Skin of body (tissue), 1 donor: ENCODE measurements at regions not wholly inside any gene's neighbourhood (a gene's known extent, or its start where the extent isn't known, plus 50 kb on each side); places are given as distances from the start of the nearest gene placed in this dataset.

ENCODE experiments used
- DNase-seq: peaks from one replicate; lab custom pipeline; 2025; lab: John Stamatoyannopoulos, UW

DNA sequence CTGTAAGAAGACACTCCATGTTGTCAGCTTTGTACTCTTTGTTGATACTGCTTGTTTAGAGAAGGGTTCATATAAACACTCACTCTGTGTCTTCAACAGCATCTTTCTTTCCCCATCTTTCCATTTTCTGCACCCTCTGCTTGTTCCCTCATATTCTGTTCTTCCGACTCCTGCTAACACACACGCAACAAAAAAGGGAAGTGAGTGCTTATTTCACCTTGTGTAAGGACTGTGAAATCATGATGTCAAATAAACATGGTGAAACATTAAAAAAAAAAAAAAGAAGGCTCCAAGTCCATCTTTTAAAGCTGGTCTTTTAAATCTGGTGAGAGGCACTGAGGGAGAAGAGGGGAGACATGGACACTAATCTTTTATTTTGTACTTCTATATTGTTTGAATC, 145.4 kb downstream of the RPAP3 start:
- DNase-seq, result no peak

DNA sequence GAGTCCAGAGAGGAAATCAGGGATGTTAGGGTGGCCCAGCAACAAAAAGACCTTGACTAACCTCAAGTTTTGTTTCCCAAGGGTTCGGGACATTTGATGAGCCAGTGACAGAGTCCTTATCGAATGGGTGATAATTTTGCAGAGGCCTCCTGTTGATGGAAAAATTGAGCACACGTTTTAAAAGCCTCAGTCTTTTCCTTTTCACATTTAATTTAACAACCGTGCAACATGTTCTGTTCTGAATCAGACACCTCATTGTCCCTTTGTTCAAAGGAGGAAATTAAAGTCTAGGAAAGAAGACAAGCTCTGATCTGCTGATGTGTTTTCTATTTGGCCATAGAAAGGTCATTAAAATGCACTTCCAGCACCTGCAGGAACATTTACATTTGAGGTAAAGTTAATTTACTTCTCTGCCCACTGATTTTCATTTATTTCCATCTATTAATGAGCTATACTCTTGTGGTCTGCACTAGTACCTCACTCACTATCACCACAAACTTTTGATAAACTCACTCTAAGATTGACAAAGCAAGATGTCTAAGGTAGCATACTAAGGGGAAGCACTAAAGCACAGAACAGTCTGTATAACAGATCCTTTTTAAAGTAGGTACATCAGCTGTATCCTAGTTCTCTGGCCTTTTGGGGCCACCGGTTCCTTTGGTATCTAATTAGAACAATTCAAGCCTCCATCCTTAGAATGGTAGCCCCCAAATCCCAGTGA, 147.0 kb downstream of the RPAP3 start:
- DNase-seq, result no peak

DNA sequence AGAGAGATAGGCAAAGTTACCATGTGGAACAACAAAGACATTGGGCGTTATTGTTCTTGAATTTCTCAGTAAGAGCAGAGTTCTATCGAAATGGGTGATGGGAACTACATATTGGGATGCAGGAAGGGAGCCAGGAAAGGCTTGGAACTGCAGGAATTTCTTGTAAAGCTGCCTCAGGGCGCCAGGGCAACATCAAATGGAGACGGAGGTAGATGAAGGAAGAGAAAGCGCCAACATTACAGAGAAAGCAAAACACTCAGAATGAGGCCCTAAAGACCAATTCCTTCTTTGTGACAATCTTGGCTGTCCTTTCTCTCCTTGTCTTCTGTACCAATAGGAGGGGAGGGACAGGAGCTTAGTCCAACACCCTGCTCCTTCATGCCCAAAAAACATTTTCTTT, 148.4 kb downstream of the RPAP3 start:
- no peak for DNase-seq

DNA sequence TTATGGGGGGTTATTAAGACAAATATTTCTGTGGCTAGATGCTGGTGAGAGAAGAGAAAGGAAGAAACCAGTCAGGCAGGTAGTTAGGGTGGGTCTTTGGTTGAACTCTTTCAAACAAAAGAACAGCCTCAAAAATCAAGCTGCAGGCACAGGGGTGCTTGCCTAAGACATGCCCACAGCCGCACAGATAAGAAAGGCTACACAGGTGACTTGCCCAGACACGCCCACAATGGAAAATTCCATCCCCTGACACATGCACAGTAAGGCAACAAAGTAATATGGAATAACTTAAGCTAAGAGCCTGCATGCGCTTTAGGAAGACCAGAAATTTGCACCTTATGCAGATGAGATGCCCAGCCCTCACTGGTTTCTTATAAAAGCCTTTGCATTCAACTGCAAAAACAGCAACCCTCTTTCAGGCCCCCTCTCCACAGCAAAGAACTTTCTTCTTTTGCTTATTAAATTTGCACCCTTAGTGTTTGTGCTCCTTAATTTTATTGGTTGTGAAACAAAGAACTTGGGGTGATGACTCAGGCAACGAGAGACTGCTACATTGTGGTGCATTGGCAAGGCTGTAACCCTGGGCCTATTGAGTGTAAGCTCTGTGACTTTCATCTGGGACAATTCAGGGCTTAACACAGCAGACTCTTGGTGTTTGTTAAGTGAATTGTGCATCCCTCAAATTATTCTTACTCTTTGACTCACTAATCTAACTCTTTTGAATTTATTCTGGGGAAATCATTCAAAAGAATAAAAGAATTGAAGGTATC, 149.4 kb downstream of the RPAP3 start:
- DNase-seq, result no peak

DNA sequence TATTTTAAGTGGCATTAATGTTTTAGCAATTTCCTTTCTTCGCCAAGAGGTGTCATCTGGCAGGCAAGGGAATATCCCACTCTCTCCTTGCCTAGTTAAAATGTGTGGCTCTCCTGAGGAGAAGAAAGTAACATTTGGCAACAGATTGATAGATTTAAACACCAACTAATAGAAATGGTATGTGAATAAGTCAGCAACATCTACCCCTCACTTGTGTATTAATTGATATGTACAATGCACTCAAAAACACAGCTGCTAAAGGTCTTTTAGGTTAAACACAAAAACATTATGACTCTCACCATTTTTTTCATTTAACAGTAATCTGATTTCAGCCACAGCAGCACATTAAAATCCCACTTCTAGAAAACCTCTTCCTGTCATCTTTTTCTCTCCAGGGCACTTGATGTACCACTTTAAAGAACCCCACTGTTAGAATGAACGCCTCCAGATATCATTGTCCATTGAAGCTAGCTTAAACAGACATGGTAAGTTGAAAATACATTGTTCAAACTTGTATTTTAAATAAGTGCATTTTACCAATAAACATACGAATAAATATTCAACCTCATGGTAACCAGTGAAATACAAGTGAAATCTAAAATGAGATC, 151.7 kb downstream of the RPAP3 start:
- DNase-seq, result no peak

DNA sequence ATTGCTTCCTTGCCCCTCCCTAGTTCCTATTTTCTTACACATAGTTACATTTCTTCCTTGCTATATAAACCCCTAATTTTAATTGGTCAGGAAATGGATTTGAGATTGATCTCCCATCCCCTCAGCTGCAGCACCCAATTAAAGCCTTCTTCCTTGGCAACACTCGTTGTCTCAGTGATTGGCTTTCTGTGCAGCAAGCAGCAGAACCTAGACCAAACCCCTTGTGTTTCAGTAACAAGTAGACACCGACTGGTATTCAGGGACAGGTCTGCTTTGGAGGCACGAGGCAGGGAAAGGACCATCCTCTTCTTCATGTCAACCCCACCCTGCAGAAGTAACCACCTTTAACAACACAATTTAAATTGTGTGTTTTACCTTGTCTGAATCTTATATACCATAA, 152.6 kb downstream of the RPAP3 start:
- no peak for DNase-seq

DNA sequence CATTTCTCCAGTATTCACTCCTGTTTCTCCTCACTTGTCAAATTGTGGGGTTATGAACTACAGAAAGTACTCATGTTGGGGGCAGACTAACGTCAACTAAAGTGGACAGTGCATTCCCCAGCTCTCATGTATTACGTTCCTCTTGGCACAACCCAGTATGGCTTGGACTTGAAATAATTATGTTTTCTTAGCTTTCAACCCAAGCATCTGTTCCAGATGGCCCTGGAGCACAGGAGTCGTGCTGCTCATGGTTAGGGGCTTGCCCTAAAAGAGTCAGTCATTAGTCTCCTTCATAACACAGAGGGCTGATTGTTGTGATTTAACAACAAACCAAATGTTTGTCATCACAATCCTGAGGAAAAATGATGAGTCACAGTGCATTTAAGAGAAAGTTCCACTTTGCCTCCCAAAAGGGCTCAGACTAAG, 154.4 kb downstream of the RPAP3 start:
- DNase-seq, result no peak

DNA sequence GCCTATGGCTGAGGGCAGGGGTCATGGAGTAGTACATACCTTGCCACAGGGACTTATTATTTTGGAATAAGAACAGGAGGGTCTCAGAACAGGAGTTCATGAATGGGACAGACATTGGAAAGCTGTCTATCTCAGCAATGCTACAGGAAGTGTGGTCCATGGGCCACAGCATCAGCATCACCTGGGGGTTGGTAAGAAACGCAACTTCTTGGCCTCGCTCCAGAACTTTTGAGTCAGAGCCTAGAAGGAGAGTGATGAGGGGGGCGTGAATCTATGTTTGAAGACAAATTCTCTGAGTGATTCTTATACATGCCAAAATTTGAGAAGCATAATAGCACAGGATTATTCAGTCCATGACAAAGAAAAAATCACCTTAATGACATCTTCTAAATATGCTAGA, 156.6 kb downstream of the RPAP3 start:
- DNase-seq, result no peak

DNA sequence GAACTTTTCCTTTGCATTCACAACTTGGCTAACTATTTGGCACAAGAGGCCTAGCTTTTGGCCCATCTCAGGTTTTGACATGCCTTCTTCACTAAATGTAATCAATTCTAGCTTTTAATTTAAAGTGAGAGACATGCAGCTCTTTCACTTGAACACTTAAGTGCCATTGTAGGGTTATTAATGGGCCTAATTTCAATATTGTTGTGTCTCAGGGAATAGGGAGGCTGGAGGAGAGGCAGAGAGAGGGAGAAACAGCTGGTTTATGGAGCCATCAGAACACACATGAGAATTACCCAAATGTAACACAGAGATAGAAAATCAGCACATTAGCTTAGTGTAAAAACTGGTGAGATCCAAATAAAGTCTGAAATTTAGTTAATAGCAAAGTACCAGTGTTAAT, 157.4 kb downstream of the RPAP3 start:
- DNase-seq, result no peak

DNA sequence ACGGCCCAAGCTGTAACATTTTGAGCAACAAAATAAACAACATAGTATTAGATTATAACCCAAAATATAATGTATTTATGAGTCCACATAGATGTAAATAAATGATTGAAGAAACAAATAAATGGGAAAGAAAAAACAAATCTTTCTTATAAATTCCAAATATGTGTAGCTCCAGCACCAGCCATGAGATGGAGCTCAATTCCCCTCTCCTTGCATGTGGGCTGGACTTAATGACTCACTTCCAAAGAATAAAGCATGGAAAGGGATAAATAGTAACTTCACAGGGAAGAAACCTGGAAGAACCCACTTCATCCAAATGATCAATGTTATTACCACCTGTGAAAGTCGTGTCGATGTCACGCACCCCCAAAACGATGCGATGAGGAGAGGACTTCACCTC, 158.8 kb downstream of the RPAP3 start:
- no peak for DNase-seq

DNA sequence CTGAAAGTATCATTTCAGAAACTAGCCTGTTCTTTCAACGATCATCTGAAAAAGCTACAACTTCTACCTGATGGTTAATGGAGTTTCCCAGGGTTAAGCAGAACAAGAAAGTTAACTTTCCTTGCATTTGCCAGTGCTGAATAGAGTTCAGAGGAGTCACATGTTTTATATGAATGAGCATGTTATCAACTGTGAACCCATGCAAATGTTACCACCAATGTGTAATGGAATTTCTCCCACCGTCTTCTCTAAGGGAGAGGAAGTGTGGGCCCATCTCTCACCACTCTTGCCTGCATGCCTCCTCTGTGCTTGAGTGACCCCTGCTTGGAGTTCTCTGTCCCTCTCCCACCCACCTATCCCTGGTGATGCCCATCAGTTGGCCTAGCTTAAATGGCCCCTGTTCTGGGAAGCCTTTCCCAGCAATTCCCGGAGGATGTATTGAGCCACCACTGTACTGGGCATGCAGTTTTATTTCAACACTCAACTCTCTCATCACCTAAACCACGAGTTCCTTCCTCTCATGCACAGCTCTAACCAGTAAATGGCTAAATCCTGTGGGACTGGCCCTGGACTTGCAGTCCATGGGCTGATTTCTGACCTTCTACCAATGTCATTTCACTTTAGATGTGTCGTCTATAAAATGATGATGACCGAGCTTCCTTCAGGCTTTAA, 159.8 kb downstream of the RPAP3 start:
- DNase-seq, result no peak

DNA sequence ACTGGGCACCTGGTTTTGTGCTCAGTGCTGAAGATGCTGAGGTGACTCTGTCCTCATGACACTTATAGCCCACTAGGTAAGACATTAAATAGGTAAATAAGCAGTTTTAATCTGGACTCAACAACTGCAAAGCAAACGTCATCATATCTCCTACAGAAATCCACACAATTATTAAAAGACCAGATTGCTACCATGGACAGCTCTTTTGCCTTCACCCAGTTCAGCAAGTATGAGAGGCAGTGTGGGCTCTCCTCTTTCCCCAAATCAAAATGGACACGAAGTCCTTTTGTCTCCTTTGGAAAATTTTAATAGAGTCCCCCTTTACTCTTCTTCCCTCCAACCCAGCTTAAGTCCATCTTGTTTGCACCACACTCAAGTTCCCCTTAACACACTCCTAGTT, 171.1 kb downstream of the RPAP3 start:
- no peak for DNase-seq

DNA sequence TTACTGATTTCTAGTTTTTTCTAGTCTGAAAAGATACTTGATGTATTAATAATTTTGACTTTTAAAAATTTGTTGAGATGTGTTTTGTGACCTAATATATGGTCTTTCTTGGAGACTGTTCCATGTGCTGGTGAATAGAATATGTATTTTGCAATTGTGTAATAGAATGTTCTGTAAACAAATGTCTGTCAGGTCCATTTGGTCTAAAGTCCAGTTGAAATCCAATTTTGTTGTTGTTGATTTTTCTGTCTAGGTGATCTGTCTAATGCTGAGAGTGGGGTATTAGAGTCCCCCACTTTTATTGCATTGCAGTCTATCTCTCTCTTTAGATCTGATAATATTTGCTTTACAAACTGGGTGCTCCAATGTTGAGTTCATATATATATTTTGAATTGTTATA, 175.8 kb downstream of the RPAP3 start:
- no peak for DNase-seq

DNA sequence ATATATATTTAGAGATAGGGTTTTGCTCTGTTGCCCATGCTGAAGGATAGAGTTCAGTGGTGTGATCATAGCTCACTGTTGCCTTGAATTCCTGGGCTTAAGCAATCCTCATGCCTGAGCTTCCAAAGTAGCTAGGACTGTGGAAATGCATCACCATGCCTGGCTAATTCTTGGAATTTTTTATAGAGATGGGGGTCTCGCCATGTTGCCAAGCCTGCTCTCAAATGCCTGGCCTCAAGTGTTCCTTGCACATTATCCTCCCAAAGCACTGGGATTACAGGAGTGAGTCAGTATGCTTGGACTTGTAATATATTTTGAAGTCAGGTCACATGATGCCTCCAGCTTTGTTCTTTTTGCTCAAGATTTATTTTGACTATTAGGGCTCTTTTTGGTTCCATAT, 178.0 kb downstream of the RPAP3 start:
- no peak for DNase-seq

DNA sequence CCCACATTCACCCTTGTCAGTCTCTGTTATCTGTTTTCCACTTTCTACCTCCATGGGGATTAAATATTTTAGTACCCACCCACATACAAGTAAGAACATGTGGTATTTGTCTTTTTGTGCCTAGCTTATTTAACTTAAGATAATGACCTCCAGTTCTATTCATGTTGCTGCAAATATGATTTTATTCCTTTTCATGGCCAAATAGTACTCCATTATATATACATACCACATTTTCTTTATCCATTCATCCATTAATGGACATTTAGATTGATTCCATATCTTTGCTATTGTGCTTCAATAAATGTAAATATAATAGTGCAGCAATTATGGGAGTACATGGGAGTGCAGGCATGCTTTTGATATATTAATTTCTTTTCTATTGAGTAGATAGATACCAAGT, 185.8 kb downstream of the RPAP3 start:
- no peak for DNase-seq

DNA sequence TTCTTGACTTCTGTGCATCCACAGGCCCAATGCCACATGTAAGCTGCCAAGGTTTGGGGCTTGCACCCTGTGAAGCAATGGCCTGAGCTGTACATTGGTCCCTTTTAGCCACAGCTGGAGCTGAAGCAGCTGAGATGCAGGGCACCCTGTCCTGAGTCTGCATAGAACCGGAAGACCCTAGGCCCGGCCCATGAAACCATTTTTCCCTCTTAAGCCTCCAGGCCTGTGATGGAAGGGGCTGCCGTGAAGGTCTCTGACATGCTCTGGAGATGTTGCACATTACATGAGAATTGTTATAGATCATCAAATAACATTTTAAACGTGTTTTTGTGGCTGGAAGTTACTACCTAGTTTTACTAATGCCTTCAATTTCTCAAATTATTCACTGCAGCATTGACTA, 188.7 kb downstream of the RPAP3 start:
- DNase-seq, result no peak

DNA sequence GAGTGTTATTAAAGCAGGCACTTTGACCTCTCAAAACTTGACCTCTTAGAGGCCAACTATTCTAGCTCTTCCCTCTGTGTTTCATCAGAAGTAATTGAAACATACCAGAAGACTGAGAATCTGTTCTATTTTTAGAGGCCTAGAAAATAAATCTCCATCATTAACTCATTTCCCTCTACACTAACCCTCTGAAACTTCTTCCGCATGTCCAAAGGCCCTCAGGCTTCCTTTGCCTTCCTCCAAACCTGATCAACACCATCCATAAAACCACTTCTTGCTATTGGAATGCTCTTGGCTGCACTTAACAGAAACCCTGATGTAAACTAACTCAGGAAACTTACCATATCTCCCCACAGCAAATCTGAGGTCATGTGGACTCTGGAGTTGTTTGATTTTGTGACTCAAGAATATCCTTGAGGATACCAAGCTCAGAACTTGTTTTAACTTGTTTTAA, 196.4 kb downstream of the RPAP3 start:
- DNase-seq, result no peak

DNA sequence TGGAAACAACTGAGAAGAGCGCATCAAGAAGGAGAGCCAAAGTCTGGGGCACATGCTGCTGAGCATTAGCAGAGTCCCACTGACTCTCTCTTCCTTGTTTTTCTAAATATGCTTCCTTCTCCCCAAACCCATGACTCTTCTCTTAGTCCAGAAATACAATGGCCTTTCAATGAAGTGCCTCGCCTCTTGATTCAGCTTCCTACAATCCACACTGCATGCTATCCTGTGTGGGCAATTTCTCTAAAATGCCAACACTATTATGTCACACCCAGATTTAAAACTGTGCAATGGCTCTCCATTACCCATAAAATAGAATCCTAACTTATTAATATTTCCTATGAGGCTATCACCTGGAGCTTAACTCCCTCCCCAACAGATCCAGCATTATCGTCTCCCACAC, 198.6 kb downstream of the RPAP3 start:
- no peak for DNase-seq

DNA sequence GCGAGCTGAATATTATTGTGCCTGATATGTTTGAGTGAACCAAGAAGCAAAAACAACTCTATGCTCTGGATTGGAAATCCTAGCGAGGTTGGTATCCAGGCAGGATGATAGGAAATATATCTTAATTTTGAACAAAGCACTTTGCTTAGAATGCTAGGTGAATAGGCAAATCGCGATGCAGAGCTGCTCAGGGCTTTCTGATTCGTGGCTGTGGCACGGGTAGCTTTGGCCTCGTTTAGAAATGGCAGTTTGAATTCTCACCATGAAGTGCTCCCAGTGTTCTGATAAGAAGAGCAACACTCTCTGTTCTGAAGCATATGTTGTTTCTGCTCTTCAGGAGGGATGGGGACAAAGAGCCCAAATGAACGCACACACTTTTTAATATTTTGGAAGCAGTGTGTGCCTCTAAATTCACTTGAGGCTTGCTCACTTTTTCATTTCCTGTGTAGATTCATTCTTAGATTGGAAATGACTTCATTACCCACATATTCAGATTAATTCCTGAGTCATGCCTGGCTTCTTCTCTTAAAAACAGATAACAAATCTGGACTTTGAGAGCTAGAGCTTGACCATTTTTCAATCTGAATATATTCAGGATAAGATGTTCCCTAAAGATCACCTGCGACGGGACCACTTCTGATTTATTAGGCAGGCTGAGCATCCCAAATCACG, 200.9 kb downstream of the RPAP3 start:
- DNase-seq, result no peak

DNA sequence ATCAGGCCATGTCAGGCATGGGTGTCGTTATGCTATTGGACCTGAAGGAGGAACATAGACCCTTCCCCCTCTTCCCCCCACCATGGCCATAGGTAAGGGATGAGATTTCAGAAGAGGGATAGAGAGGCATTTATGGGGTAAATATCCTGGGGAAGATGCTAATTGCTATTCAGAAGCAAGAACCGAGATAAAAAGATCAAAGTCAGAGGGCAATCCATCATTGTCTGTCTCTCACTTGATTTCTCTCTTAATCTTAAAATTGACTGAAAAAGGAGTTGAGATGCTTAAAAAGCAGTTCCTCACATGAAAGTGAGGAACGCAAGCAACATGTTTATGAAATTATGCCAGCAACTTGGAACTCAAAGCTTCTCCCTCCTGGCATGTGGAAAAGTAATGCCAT, 212.0 kb downstream of the RPAP3 start:
- DNase-seq, result no peak

DNA sequence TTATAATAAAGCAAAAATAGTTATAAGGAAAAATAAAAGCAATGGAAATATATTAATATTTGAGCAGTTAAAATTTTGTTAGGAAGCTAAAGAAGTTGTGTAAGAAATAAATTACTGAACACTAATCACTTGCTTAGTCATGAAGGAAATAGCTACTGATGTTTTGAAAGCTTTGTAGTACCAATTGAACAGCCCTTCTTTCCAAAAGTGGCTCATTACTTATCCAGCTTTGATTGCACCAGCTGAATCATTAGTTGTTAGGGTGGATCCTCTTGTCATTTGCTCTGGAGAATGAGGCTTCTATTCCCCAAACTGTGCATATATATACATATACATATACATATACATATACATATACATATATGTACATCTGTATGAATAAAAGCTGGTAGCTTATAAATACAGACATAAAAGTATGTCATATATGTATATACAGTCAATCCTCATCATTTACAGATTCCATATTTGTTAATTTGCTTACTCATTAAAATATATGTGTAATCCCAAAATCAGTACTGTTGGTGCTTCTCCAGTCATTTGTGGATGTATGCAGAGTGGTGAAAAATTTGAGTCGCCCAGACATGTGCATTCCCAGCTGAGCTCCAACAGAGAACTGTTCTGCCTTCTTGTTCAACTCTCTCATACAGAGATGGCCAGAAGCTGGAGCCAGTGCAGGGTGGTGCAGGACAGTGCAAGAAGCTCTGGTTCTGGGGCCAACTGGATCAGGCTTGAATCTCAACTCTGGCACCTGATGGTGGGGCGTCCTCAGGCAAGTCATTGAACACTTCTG, 214.1 kb downstream of the RPAP3 start:
- DNase-seq, result no peak
